ENCODE measurements at regions not wholly inside any gene's neighbourhood (a gene's known extent, or its start where the extent isn't known, plus 50 kb on each side); places are given as distances from the start of the nearest gene placed in this dataset.

- no CpG with 5 or more reads among the region's 6 CpGs for WGBS (ENCODE audit: extremely low coverage, insufficient read length, low lambda C conversion rate)
- no peak overlapping the region for H4K5ac ChIP-seq (ENCODE audit: insufficient read length, low read depth, low read length)
- H2AFZ ChIP-seq (ENCODE audit: low read length) = no peak overlapping the region
- H3K9me3 ChIP-seq (ENCODE audit: control insufficient read depth, low read depth, low read length) = no peaks in the 10 kb centered on the region
- H3T11ph ChIP-seq (ENCODE audit: low read length) = no peak overlapping the region
- no peak overlapping the region for H2BK20ac ChIP-seq (ENCODE audit: low read depth, low read length, poor library complexity, severe bottlenecking)
- H3K4me3 Mint-ChIP-seq = no peak overlapping the region
- no peaks in the 10 kb centered on the region for H4K20me1 ChIP-seq (ENCODE audit: control insufficient read depth, insufficient read depth, insufficient read length)
- H3K4me2 ChIP-seq (ENCODE audit: insufficient read depth, insufficient read length, low read length) = no peak overlapping the region
- H3K27ac ChIP-seq (ENCODE audit: insufficient read length, low read depth, low read length) = no peak overlapping the region
- no peaks in the 10 kb centered on the region for H3K23me2 ChIP-seq (ENCODE audit: insufficient read length, low read depth, low read length, poor library complexity, severe bottlenecking)
- no peak overlapping the region for H3K14ac ChIP-seq (ENCODE audit: insufficient read depth, low read length)
- no peaks in the 10 kb centered on the region; a peak in 1 of 7 replicates for H3K36me3 Mint-ChIP-seq (ENCODE audit: insufficient read depth in 1 of 3, low read depth in 3 of 3)
- H2BK5ac ChIP-seq (ENCODE audit: insufficient read length, low read length) = no peak overlapping the region
- no peak overlapping the region for H2BK12ac ChIP-seq (ENCODE audit: insufficient read length, low read depth, low read length)
- no peak overlapping the region for H3K23ac ChIP-seq (ENCODE audit: insufficient read length, low read depth, low read length)
- peaks cover 10 to 12% of the 10 kb centered on the region in 2 experiments for H3K4me1 Mint-ChIP-seq
- H3K56ac ChIP-seq (ENCODE audit: insufficient read length, low read depth, low read length) = no peak overlapping the region
- peak; percentile 8 for DNase-seq
- peaks cover 5% of the 10 kb centered on the region; the same call in 1 of the 2 replicates for H3K27me3 Mint-ChIP-seq (ENCODE audit: low read depth)
- H3K27me3 ChIP-seq (ENCODE audit: insufficient read depth, low read length) = no peaks in the 10 kb centered on the region
- no peak overlapping the region for H2AK5ac ChIP-seq (ENCODE audit: insufficient read length, low read length)
- H3K9ac ChIP-seq (ENCODE audit: extremely low read depth, insufficient read length, low read length) = no peak overlapping the region
- no peak overlapping the region for H3K27ac Mint-ChIP-seq
- H4K91ac ChIP-seq (ENCODE audit: insufficient read length, low read depth, low read length) = no peak overlapping the region
- H3K79me2 ChIP-seq (ENCODE audit: insufficient read depth, low read length) = no peaks in the 10 kb centered on the region
- H2BK15ac ChIP-seq (ENCODE audit: low read depth, low read length) = no peak overlapping the region
- no peak for TF ChIP-seq CTCF (conservative IDR thresholded peaks at IDR 0.05)
- no peak overlapping the region for H4K8ac ChIP-seq (replicated peaks; ENCODE audit: insufficient read length, low read depth, low read length)
- peaks cover 6% of the 10 kb centered on the region; the same call in 1 of the 2 replicates for H3K4me1 ChIP-seq (ENCODE audit: insufficient read depth, low read length)
- no peak overlapping the region for H3K18ac ChIP-seq (ENCODE audit: insufficient read length, low read depth, low read length)
- H3K9me3 Mint-ChIP-seq = no peaks in the 10 kb centered on the region
- H3K79me1 ChIP-seq (ENCODE audit: insufficient read depth, low read depth, low read length, poor library complexity, severe bottlenecking) = no peaks in the 10 kb centered on the region
- no peak overlapping the region for H3K4ac ChIP-seq (ENCODE audit: low read depth, low read length)
- no peak overlapping the region for H2BK120ac ChIP-seq (ENCODE audit: low read depth, low read length, poor library complexity, severe bottlenecking)
These were observed 112.6 kb downstream of the CDC5L start for GRCh38 chr6:44500074-44500473.

All from H9 (cell line).